OCI-LY3 (cell line): ENCODE measurements at regions not wholly inside any gene's neighbourhood (a gene's known extent, or its start where the extent isn't known, plus 50 kb on each side); places are given as distances from the start of the nearest gene placed in this dataset.

Experiments
- H2AFZ ChIP-seq: fragments of 200-600, 300-600 bp; shearing (Covaris generic); 2 replicates; pipeline ENCODE4 v1.6.0; 2014; ENCODE audit warnings: antibody characterized with exemption, low read depth, low read length
- H3K27ac ChIP-seq: fragments of 200-600, 300-600 bp; sonication (generic); 2 replicates; pipeline ENCODE4 v1.5.1; 2014; ENCODE audit warnings: mild to moderate bottlenecking, low read length, moderate library complexity, mixed read lengths
- H3K27me3 ChIP-seq: fragments of 200-600, 300-600 bp; sonication (generic); 2 replicates; pipeline ENCODE4 v1.6.1; 2014; ENCODE audit warnings: low read depth, low read length, mixed read lengths
- H3K36me3 ChIP-seq: fragments of 200-600, 300-600 bp; sonication (generic); replicated peaks from 2 replicates; pipeline ENCODE3; 2014; ENCODE audit warnings: low read depth, low read length, mixed read lengths
- H3K4me1 ChIP-seq: fragments of 300-600, 200-600 bp; sonication (generic); 2 replicates; pipeline ENCODE4 v1.6.1; 2014; ENCODE audit warnings: low read length, mixed read lengths
- H3K4me2 ChIP-seq: fragments of 200-600, 300-600 bp; sonication (generic); 2 replicates; pipeline ENCODE4 v1.6.1; 2014; ENCODE audit warnings: low read length, mixed read lengths
- H3K4me3 ChIP-seq: fragments of 300-600, 200-600 bp; sonication (generic); 2 replicates; pipeline ENCODE4 v1.5.1; 2014; ENCODE audit warnings: antibody characterized with exemption, mild to moderate bottlenecking, low read length, moderate library complexity
- H3K79me2 ChIP-seq: fragments of 300-600, 200-600 bp; shearing (Covaris generic); 2 replicates; pipeline ENCODE4 v1.6.1; 2014; ENCODE audit warnings: mild to moderate bottlenecking, low read length, mixed read lengths
- H3K9ac ChIP-seq: fragments of 300-600, 200-600 bp; shearing (Covaris generic); 2 replicates; pipeline ENCODE4 v1.6.0; 2014; ENCODE audit warnings: mild to moderate bottlenecking, low read length, moderate library complexity
- H3K9me3 ChIP-seq: fragments of 200-600, 300-600 bp; shearing (Covaris generic); 2 replicates; pipeline ENCODE4 v1.6.1; 2014; ENCODE audit warnings: low read length, mixed read lengths; ENCODE audit not compliant: insufficient read depth
- H4K20me1 ChIP-seq: fragments of 200-600, 300-600 bp; sonication (generic); 2 replicates; pipeline ENCODE4 v1.6.1; 2016; ENCODE audit warnings: low read length, mixed read lengths; ENCODE audit not compliant: insufficient read depth
- CTCF ChIP-seq: fragments of 200-600, 300-600 bp; sonication (generic); IDR thresholded peaks from 2 replicates; pipeline ENCODE4 v1.5.1; 2014; ENCODE audit warnings: antibody characterized with exemption, low read length, low read depth
- EZH2phosphoT487 ChIP-seq: fragments of 200-600 bp; shearing (Covaris generic); IDR thresholded peaks from 2 replicates; pipeline ENCODE4 v1.6.1; 2018; ENCODE audit warnings: antibody characterized with exemption, mixed run types, low read depth

GRCh38 chr4:173879509-173879908 is 349.5 kb upstream of the HAND2 start:
- Histone ChIP-seq H3K27me3 (no peaks in the 10 kb centered on the region), H3K36me3 (no peaks in the 10 kb centered on the region), H3K9ac (no peak overlapping the region), H3K9me3 (no peaks in the 10 kb centered on the region), H2AFZ (no peak overlapping the region), H3K4me3 (no peak overlapping the region), H3K79me2 (no peaks in the 10 kb centered on the region), H3K27ac (no peak overlapping the region), H3K4me1 (no peaks in the 10 kb centered on the region), H3K4me2 (no peak overlapping the region), H4K20me1 (no peaks in the 10 kb centered on the region)
- TF ChIP-seq EZH2phosphoT487 (no peak), CTCF (no peak)

GRCh38 chr4:173878701-173879100 is 348.7 kb upstream of the HAND2 start:
- no peaks in the 10 kb centered on the region for H3K79me2 ChIP-seq
- H3K36me3 ChIP-seq = no peaks in the 10 kb centered on the region
- peak overlapping the region; percentile 45; the same call in 1 of the 2 replicates for H2AFZ ChIP-seq
- no peak for TF ChIP-seq EZH2phosphoT487
- TF ChIP-seq CTCF = no peak
- H3K4me2 ChIP-seq = no peak overlapping the region
- H3K9ac ChIP-seq = no peak overlapping the region
- no peaks in the 10 kb centered on the region for H3K4me1 ChIP-seq
- no peak overlapping the region for H3K4me3 ChIP-seq
- H4K20me1 ChIP-seq = no peaks in the 10 kb centered on the region
- H3K27me3 ChIP-seq = no peaks in the 10 kb centered on the region
- no peak overlapping the region for H3K27ac ChIP-seq
- H3K9me3 ChIP-seq = no peaks in the 10 kb centered on the region

GRCh38 chr4:173871643-173872042 is 341.6 kb upstream of the HAND2 start:
- Histone ChIP-seq H3K9ac (no peak overlapping the region), H3K27ac (no peak overlapping the region), H3K9me3 (no peaks in the 10 kb centered on the region), H3K4me2 (no peak overlapping the region), H3K4me1 (no peaks in the 10 kb centered on the region), H2AFZ (no peak overlapping the region), H4K20me1 (no peaks in the 10 kb centered on the region), H3K4me3 (no peak overlapping the region), H3K36me3 (no peaks in the 10 kb centered on the region), H3K27me3 (no peaks in the 10 kb centered on the region), H3K79me2 (no peaks in the 10 kb centered on the region)
- TF ChIP-seq CTCF (no peak), EZH2phosphoT487 (no peak)

GRCh38 chr4:173866322-173867026 is 336.4 kb upstream of the HAND2 start:
- H4K20me1 ChIP-seq = no peaks in the 10 kb centered on the region
- no peaks in the 10 kb centered on the region for H3K79me2 ChIP-seq
- no peak overlapping the region for H3K4me2 ChIP-seq
- no peak for TF ChIP-seq CTCF
- TF ChIP-seq EZH2phosphoT487 = no peak
- H3K9me3 ChIP-seq = 0 out of 2 replicates have a peak, but pooled peaks cover 5% of the 10 kb centered on the region
- no peaks in the 10 kb centered on the region for H3K36me3 ChIP-seq
- no peaks in the 10 kb centered on the region for H3K4me1 ChIP-seq
- H3K9ac ChIP-seq = no peak overlapping the region
- no peak overlapping the region for H3K27ac ChIP-seq
- no peak overlapping the region for H2AFZ ChIP-seq
- no peaks in the 10 kb centered on the region for H3K27me3 ChIP-seq
- no peak overlapping the region for H3K4me3 ChIP-seq
